Dedifferentiated amniotic fluid mesenchymal stem cell (primary cell): ENCODE measurements at regions not wholly inside any gene's neighbourhood (a gene's known extent, or its start where the extent isn't known, plus 50 kb on each side); places are given as distances from the start of the nearest gene placed in this dataset.
"Not testable (repeated sequence)": the region's sequence is repeated elsewhere in the genome, so short reads cannot be mapped to it uniquely, and the experiment has no call there.

ENCODE experiments used
- DNase-seq: peaks from one replicate; pipeline ENCODE4 v3.0.0-alpha.2; 2016; ENCODE audit errors: extremely low spot score

- no peak for DNase-seq
Measured at GRCh38 chrX:1140236-1140681, 72.2 kb downstream of the CRLF2 start.

DNA sequence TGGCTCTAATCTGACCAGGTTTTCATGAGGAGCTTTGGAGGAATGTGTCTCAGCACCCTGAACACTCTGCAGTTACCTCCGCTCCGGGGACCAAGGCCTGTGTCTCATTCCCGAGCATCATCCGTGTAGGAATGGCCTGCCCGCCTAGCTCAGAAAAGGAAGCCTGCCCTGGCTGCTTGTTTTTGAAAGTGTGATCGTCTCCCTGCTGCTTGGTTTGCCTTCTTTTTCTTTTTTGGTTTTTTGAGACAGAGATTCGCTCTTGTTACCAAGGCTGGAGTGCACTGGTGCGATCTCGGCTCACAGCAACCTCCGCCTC, 73.3 kb downstream of the CRLF2 start:
- DNase-seq: no peak

DNA sequence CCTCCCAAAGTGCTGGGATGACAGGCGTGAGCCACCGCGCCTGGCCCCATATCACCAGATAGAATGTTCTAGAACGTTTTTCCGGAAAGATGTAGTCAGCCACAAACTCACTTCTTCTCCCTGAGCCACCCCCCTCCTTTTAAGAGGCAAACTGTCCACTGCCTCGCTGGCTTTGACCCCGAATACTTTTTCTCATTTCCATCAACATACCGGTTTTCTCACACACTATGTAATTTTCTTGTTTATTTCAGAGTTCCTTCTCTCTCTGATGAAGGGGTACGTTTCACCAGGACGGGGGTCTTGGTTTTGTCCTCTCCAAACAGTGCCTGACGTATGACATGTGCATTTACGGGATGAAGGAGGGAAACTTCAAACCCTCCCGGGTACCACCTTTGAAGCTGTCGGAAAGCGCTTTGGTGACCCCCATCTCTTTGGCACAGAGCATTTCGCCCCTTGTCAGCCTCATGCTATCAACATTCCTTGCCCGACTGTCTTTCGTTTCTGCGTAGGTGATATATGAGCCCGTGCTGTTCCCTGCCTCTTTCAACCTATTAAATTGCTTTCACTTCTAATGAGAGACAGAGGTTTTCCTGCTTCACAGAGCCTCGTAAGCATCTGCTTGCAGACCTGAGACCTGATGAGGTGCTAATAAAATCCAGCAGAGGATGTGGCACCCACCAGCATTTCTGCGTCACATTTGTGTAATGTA, 73.8 kb downstream of the CRLF2 start:
- no peak for DNase-seq

- DNase-seq: no peak
Measured at GRCh38 chrX:1137531-1137930, 74.9 kb downstream of the CRLF2 start.

DNA sequence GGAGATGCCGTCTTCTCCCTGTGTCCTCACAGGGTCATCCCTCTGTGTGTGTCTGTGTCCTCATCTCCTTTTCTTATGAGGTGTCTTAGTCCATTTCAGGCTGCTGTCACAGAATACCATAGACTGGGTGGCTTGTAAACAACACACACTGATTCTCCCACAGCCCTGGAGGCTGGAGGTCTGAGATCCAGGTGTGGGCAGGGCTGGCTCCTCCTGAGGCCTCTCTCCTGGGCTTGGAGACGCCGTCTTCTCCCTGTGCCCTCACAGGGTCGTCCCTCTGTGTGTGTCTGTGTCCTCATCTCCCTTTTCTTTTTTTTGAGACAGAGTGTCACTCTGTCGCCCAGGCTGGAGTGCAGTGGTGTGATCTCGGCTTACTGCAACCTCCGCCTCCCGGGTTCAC, 75.9 kb downstream of the CRLF2 start:
- DNase-seq: not testable (repeated sequence)

- DNase-seq: no peak
Measured at GRCh38 chrX:1134976-1135375, 77.5 kb downstream of the CRLF2 start.

DNA sequence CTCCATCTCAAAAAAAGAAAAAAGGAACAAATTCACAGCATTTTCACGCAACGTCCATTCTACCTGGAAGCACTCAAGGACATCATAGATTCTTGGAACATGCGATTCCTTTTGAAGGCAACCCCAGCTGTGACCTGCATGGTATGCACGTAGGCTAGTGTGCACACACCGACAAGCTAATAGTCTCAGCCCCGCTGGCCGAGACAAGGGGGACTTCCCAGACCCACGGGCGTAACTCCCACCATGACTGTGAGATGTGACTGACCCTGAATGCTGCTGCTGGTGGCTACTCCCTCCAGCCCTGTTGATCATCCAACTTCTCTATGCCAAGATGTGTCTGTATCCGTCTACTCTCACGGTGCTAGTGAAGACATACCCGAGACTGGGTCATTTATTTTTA, 78.3 kb downstream of the CRLF2 start:
- no peak for DNase-seq

DNA sequence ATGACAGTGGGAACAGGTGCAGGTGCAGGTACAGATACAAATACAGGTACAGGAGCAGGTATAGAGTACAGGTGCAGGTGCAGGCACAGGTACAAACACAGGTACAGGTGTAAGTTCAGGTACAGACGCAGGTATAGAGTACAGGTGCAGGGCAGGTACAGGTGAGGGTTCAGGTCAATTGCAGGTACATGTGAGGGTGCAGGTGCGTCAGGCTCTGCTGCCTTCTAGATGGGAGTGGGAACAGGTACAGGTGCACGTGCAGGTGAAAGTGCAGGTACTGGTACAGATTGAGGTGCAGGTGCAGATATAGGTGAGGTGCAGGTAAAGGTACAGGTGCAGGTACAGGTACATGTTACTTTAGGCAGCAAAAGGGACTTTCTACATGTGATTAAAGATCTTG, 85.7 kb downstream of the CRLF2 start:
- no peak for DNase-seq

DNA sequence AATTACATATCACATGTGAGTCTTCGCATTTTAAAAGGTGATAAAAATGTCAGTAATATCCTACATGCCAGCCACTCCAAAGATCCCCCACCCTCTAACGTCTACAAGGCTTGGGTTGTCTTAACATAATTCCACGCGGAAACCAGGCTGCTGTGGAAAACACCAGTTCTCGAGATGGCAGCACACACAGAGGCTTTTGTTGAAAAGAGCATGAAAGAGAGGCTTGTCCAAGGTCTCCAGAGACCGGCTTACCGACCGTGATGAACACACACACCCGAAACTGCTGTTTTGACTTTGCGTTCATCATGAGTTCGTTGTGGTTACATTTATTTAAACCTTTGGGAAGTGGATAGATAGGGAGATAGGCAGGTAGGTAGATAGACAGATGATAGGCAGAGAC, 87.9 kb downstream of the CRLF2 start:
- DNase-seq: no peak

- DNase-seq: not testable (repeated sequence)
Measured at GRCh38 chrX:1122851-1123250, 89.6 kb downstream of the CRLF2 start.

DNA sequence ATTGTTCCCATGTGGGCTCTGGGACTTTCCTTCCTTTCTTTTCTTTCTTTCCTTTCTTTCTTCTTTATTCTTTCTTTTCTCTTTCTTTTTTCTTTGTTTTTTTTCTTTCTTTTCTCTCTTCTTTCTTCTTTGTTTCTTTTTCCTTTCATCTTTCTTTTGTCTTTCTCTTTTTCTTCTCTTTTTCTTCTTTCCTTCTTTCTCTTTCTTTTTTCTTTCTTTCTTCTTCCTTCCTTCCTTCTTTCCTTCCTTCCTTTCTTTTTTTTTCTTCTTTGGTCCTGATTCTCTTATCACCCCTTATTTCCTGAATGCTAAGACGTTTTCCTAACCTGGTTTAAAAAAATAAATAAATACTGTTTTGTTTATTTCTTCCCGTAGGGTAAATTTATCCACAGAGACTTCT, 93.2 kb downstream of the CRLF2 start:
- no peak for DNase-seq

- no peak for DNase-seq
Measured at GRCh38 chrX:1118572-1119199, 93.8 kb downstream of the CRLF2 start.

- DNase-seq: not testable (repeated sequence)
Measured at GRCh38 chrX:1115411-1115810, 97.0 kb downstream of the CRLF2 start.

GRCh38 chrX:1112321-1112720, 100.1 kb downstream of the CRLF2 start:
- DNase-seq: no peak

GRCh38 chrX:1111601-1112300, 100.7 kb downstream of the CRLF2 start:
- no peak for DNase-seq

DNA sequence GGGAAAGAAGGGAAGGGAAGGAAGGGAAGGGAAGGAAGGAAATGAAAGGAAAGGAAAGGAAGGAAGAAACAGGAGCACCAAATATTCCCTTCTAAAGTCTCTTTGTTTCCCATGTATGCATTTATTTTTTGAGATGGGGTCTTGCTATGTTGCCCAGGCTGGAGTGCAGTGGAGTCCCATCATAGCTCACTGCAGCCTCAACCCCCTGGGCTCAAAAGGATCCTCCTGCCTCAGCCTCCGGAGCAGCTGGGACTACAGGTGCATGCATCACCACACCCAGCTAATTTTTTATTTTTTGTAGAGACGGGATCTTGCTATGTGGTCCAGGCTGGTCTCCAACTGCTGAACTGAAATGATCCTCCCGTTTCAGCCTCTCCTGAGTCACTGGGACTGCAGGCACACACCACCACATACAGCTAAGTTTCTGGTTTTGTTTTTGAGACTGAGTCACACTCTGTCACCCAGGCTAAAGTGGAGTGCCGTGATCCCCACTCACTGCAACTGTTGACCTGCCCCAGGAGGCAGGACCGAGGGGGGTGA, 102.8 kb downstream of the CRLF2 start:
- no peak for DNase-seq

DNA sequence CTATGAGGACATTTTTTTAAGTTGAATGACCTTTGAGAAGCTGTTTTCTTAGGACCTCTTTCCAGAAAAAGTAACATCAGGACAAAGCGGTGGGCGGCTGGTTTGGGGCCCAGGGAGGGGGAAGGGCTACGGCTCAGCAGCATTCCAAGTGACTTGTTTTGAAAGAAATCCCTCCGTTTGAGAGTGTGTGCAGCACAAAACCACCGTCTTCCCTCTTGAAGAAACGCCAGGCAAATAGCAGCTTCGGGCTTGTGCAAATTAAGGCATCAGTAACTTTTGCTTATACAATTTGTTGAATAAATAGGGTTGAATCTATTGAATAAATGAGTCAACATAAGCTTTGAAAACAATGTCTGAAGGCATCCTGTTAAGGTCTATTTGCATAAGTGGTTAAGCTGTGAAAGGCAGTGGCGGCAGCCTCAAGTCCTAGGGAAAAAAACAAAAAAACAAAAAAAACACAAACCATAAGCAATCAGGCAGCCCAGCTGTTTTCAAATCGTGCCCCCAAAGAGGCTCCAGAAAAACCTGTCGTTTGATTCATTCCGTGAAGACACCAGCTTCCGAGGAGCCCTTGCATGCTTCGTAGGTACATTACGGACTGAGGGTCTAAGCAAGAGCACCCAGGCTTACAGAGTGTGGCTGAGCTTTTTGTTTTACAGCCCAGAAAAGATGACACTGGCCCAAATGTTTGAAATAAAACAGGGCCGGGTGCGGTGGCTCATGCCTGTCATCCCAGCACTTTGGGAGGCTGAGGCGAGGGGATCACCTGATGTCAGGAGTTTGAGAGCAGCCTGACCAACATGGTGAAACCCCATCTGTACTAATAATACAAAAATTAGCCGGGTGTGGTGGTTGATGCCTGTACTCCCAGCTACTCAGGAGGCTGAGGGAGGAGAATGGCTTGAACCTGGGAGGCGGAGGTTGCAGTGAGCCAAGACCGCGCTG, 103.7 kb downstream of the CRLF2 start:
- no peak for DNase-seq

DNA sequence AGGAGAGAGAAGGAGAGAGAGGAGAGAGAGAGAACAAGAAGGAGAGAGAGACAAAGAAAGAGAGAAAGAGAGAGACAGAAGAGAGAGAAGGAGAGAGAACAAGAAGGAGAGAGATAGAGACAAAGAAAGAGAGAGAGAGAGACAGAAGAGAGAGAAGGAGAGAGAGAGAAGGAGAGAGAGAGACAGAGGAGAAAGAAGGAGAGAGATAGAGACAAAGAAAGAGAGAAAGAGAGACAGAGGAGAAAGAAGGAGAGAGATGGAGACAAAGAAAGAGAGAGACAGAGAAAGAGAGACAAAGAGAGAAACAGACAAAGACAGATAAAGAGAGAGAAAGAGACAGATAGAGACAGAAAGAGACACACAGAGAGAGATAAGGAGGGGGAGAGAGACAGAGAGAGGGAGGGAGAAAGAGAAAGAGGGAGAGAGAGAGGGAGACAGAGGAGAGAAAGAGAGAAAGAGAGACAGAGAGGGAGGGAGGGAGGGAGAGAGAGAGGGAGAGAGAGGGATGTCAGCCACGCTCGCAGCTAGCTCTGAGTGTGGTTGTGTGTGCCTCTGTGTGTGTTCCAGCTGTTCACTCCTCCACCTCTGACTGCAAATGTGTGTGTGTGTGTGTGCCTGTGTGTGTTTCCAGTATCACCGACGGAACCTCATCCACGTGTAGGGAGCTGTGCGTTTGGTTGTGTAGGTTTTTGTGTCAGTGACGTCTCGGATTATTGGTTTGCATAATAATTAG, 105.8 kb downstream of the CRLF2 start:
- DNase-seq: no peak

DNA sequence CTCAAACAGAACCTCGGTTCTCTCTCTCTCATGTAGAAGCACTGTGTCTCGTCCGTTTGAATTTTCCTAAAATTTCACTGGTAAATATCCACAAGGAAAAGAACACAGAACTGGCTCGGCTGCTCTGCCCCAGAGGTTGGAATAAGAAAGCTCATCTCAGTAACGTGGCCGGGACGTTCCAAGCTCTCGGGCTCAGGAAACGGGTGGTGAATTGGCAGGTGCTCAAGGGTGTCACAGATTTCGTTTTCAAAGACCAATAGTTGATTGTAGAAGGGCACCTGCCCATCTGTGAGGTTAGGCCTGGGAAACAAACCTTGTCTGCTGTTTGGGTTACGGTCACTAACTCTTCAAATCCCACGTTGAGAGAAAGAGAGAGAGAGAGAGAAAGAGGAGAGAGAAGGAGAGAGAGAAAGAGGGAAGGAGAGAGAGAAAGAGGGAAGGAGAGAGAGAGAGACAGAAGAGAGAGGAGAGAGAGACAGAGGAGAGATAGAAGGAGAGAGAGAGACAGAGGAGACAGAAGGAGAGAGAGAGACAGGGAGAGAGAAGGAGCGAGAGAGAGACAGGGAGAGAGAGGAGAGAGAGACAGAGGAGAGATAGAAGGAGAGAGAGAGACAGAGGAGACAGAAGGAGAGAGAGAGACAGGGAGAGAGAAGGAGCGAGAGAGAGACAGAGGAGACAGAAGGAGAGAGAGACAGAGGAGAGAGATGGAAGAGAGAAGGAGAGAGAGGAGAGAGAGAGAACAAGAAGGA, 106.6 kb downstream of the CRLF2 start:
- no peak for DNase-seq

- not testable (repeated sequence) for DNase-seq
Measured at GRCh38 chrX:1105031-1105430, 107.4 kb downstream of the CRLF2 start.
